ENCODE measurements at regions not wholly inside any gene's neighbourhood (a gene's known extent, or its start where the extent isn't known, plus 50 kb on each side); places are given as distances from the start of the nearest gene placed in this dataset.

GRCh38 chr5:61965069-61965468, 340.9 kb upstream of the KIF2A start:
- no peak for DNase-seq (ENCODE audit: low read depth)

- no peak for DNase-seq (ENCODE audit: low read depth)
These were observed 340.5 kb upstream of the KIF2A start for GRCh38 chr5:61965490-61965889.

- no peak for DNase-seq (ENCODE audit: low read depth)
These were observed 339.6 kb upstream of the KIF2A start for GRCh38 chr5:61966296-61966955.

- no peak for DNase-seq (ENCODE audit: low read depth)
These were observed 339.0 kb upstream of the KIF2A start for GRCh38 chr5:61966997-61967396.

- DNase-seq (ENCODE audit: low read depth) = no peak
These were observed 338.3 kb upstream of the KIF2A start for GRCh38 chr5:61967681-61968080.

GRCh38 chr5:61969347-61969746, 336.7 kb upstream of the KIF2A start:
- DNase-seq (ENCODE audit: low read depth) = no peak

GRCh38 chr5:61969755-61970154, 336.3 kb upstream of the KIF2A start:
- no peak for DNase-seq (ENCODE audit: low read depth)

GRCh38 chr5:61970218-61970617, 335.8 kb upstream of the KIF2A start:
- DNase-seq (ENCODE audit: low read depth) = no peak

GRCh38 chr5:61974680-61975079, 331.3 kb upstream of the KIF2A start:
- no peak for DNase-seq (ENCODE audit: low read depth)

- no peak for DNase-seq (ENCODE audit: low read depth)
These were observed 324.1 kb upstream of the KIF2A start for GRCh38 chr5:61981886-61982285.

GRCh38 chr5:61991430-61991829, 314.6 kb upstream of the KIF2A start:
- DNase-seq (ENCODE audit: low read depth) = no peak

- DNase-seq (ENCODE audit: low read depth) = no peak
These were observed 314.1 kb upstream of the KIF2A start for GRCh38 chr5:61991866-61992265.

GRCh38 chr5:61993295-61993927, 312.6 kb upstream of the KIF2A start:
- no peak for DNase-seq (ENCODE audit: low read depth)

- no peak for DNase-seq (ENCODE audit: low read depth)
These were observed 311.8 kb upstream of the KIF2A start for GRCh38 chr5:61994171-61994570.

- DNase-seq (ENCODE audit: low read depth) = no peak
These were observed 310.5 kb upstream of the KIF2A start for GRCh38 chr5:61995486-61995885.

GRCh38 chr5:61999371-61999770, 306.6 kb upstream of the KIF2A start:
- no peak for DNase-seq (ENCODE audit: low read depth)

GRCh38 chr5:62000646-62001045, 305.4 kb upstream of the KIF2A start:
- DNase-seq (ENCODE audit: low read depth) = no peak

- no peak for DNase-seq (ENCODE audit: low read depth)
These were observed 304.4 kb upstream of the KIF2A start for GRCh38 chr5:62001640-62002039.

- no peak for DNase-seq (ENCODE audit: low read depth)
These were observed 303.6 kb upstream of the KIF2A start for GRCh38 chr5:62002436-62002835.

- DNase-seq (ENCODE audit: low read depth) = no peak
These were observed 300.5 kb upstream of the KIF2A start for GRCh38 chr5:62005551-62005950.

GRCh38 chr5:62007457-62007856, 298.5 kb upstream of the KIF2A start:
- DNase-seq (ENCODE audit: low read depth) = no peak

GRCh38 chr5:62011089-62011664, 294.8 kb upstream of the KIF2A start:
- DNase-seq (ENCODE audit: low read depth) = no peak

GRCh38 chr5:62017092-62017491, 288.9 kb upstream of the KIF2A start:
- DNase-seq (ENCODE audit: low read depth) = no peak

GRCh38 chr5:62029303-62029702, 276.7 kb upstream of the KIF2A start:
- no peak for DNase-seq (ENCODE audit: low read depth)

Data from stimulated activated CD4-positive, alpha-beta T cell treated with anti-CD3 and anti-CD28 coated beads, Interleukin-2, amount 100 ng/mL, for 4 hours (primary cell).